Stimulated activated CD8-positive, alpha-beta memory T cell treated with anti-CD3 and anti-CD28 coated beads, Interleukin-4, amount 100 ng/mL, for 48 hours (primary cell): ENCODE measurements at regions not wholly inside any gene's neighbourhood (a gene's known extent, or its start where the extent isn't known, plus 50 kb on each side); places are given as distances from the start of the nearest gene placed in this dataset.
"Not testable (repeated sequence)": the region's sequence is repeated elsewhere in the genome, so short reads cannot be mapped to it uniquely, and the experiment has no call there.

Experiments used
- DNase-seq: peaks from one replicate; pipeline ENCODE4 v3.0.0-alpha.2; 2020

GRCh38 chr5:57642698-57643097 lies 160.1 kb upstream of the ACTBL2 start:
- DNase-seq: no peak

GRCh38 chr5:57642066-57642465 lies 159.5 kb upstream of the ACTBL2 start:
- DNase-seq: no peak

DNA sequence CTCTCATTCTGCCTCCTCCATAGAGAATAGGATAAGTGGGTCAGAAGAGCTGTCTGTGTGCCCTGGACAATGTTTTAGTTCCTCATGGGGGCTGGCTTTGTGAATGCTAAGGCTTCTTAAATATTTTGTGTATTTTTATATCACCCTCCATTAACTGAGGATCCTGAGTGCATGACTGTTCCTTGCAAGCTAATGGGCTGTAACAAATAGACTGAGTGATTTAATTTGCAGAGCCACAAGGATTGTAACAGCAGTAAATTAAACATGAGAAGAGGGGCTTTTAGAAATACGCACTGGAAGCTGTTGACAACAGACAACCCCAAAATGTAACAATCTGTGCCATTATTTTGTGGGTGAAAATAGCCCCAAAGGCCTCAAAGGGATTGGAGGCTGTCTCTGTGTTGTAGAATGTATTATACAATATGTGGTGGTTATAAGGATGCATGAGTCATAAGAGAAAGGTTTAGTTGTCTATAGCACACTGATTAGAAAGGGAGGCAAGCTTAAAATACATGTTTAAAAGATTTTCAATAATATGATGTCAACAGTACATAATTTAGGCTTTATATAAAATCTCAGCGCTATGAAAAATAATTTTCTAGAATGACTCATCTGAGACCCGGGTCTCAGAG lies 152.7 kb upstream of the ACTBL2 start:
- DNase-seq: no peak

DNA sequence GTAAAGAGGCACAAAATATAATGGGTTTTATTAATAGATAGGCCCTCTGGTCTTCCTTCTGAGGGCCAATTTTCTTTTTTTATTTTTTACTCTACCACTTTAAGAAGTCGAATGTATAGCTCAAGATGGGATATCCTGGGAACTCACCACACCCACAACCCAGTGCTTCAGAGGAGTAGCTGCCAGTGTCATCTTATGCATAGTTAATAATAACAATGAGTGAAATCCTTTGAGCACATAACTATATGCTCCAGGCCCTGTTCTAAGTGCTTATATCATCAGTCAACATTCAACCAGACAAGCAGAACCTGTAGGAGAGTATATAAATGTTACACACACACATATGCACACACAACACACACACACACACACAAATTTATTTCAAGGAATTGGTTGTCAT lies 150.3 kb upstream of the ACTBL2 start:
- no peak for DNase-seq

- not testable (repeated sequence) for DNase-seq
These were observed 148.5 kb upstream of the ACTBL2 start for GRCh38 chr5:57631139-57631538.

GRCh38 chr5:57627661-57628060 lies 145.1 kb upstream of the ACTBL2 start:
- DNase-seq: no peak

DNA sequence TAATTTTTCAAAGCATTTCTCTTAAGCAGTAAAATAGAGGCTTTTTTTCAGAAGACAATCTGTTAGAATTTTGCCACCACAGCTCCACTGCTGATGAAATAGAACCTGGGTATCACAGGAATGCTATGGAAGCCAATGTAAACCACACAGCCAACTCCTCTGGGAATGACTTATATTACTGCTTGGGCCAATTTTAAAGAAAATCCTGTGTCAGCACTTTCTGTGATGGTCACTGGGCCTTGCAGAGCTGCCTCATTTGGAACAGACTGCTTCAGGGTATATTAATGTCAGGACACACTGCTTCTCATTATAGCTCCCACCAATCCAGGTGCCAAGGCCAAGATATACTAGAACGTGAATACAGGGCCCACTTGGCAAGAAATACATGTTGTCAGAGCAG lies 144.1 kb upstream of the ACTBL2 start:
- DNase-seq: no peak

DNA sequence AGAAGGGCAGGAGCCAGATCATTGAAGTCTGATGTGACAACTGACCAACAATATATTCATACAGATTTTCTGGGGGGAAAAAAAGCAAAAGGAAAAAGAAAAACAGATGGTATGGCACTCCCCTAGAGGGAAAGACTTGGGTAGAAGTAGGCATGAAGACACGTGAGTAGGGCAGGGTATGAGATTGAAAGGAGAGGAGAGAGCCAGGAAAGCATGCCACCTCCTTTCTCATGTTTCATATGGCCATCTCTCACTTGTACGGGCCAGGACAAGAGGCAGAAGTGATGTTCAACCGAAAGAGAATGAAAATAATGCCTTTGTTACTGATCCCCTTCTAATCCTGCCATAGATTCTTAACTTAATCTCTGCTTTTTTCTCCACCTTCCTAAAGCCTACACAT lies 139.0 kb upstream of the ACTBL2 start:
- no peak for DNase-seq

GRCh38 chr5:57618767-57619381 lies 136.3 kb upstream of the ACTBL2 start:
- no peak for DNase-seq

DNA sequence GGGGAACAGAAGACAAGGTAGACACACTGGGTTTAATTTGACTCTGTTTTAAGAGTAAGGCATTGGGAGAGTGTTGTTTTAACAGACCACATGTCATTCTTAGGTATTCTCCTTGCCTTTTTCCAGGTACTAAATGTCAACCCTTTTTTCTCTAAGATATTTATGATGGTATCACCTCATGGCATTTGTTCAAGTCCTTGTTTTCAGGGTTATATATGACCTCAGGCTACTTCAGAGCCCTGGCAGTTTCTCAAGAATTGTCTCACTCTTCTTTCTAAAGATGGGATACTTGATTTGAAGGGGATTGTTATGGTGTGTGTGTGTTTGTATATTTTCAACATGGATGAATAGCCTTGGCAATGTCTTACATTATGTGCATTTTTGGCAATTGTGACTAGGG lies 131.1 kb upstream of the ACTBL2 start:
- DNase-seq: no peak

DNA sequence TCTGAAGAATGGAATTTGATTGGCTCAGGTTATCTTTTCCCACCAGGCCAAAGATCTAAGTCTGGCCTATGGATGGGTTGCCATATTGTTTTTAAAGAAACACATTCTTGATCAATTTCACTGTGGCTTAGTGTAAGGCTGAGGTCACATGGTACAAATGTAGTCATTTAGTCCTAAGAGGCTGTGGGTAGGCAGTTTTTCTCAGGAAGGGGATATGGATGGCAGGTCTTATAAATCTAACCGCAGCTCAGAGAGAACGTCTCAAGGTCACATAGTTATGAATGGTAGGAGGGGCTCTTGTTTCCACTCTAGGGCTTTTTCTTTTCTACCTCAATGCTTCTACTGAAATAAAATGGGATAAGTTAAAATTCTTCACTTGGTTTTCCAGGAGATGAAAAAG lies 128.6 kb upstream of the ACTBL2 start:
- DNase-seq: no peak

DNA sequence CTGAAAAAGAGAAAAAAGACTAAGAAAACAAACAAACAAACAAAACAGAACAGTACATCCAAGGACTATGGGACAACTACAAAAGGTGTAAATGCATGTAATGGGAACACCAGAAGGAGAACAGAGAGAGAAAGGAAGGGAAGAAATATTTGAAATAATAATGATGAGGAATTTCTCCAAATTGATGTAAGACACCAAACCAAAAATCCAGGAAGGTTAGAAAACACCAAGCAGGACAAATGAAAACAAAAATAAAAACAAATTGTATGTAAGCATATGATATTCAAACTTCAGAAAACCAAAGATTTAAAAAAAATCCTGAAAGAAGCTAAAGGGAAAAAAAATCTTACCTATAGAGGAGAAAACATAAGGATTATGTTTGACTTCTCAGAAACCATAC lies 125.9 kb upstream of the ACTBL2 start:
- DNase-seq: no peak

- no peak for DNase-seq
These were observed 119.4 kb upstream of the ACTBL2 start for GRCh38 chr5:57601996-57602395.

DNA sequence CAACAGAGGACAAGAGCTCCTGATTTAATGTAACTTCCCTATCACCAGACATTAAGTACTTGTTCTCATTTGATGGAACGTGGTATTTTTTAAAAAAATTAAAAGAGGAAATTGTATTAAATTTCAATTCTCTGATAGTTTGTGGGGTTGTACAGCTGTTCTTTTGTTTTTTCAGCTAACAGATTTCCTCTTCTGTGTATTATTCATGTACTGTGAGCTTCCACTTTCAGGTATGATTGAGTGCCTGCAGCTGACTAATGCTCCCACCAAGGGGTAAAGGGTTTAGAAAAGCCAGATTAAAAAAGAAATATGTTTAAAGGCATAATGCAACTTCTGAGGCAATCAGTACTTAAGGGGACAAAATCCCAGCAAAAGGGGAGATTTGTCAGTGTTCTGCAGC lies 117.7 kb upstream of the ACTBL2 start:
- no peak for DNase-seq

DNA sequence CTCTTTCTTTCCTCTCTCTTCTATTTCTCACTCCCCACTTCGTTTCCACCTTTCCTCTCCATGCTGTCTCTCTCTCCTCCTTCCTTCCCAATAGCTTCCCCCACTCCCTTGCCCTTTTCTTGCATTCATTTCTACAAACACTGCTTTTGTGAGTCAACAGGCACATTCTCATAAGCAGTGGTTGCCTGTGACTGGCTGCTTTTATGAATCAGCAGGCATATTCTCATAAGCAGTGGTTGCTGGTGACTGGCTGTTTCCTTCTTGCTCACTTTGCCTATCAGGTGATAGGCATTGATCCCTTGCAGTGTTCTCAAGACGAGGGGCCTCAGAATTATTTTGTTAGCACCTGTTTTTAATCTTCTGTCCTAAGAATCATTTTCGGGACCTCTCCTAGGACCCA lies 116.1 kb upstream of the ACTBL2 start:
- DNase-seq: no peak

DNA sequence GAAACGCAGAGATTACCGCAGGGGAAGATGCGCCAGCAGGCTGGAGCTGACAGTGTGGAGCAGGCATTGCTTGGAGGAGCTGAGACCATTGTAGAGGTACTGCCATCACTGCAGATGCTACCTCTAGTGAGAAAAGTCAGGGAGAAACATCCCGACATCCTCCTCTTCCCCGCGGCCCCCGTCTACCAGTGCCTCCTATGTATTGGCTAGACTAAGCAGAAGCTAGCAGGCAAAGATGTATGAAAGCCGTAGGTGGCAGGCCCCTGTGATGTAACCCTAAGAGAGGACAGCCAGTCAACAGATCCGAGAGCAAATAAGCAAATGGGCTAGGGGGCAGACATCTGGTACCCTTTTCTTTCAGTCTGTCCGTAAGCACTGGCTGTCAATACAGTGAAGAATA lies 115.5 kb upstream of the ACTBL2 start:
- DNase-seq: no peak

DNA sequence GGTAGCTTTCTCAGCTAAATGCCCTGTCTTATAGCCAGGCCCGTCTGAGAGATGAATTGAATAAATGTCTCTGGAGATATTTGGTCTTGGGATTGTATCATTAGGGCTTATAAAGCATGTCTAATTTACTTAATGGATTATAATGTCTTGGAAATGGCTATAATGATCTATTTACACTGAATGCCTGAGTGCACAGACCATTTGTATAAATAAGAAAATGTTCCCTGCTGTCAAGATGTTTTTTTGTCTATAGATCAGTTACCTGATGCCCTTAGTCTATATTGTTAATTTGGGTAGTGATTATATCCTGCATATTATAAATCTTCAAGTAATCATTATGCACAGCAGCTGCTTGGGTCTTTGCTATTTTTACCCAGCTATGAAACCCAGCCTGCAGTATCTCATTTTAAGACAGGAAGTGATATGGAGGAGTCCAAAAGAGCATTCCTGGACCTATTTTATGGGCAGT lies 112.9 kb upstream of the ACTBL2 start:
- no peak for DNase-seq

GRCh38 chr5:57594436-57594835 lies 111.8 kb upstream of the ACTBL2 start:
- DNase-seq: no peak

DNA sequence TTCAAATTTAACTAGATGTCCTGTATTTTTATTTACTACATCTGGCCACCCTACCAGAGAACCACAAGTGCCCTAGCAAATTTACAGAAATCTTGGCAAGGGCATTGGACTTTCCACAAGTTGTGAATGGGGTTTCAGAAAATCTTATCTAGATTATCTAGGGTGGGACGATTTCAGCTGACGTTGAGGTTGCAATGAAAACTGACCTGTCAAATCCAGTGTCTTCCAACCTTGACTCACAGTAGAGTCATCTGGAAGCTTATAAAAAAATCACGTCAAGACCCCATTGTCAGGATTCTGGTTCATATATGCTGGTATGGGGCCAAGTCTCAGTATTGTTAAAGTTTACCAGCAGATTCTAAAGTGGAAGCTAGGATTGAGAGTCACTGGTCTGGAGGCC lies 109.6 kb upstream of the ACTBL2 start:
- no peak for DNase-seq

DNA sequence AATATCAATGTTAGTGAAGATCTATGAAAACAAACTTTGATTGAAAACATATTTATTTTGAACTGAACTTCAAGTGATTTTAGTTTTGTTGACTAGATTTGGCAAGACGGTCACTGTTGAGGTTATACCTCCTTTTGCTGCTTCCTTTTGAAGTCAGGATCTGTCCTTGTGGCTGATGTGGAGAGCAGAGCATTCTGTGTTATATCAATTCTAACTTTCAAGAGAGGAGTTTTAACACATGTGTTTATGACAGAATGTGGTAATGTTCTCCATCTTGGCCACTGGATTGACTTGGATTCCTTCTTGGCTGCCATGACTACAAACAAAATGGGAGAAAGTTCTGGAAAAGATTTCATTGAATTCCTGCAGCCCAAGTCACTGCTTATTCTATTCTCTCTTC lies 104.0 kb upstream of the ACTBL2 start:
- DNase-seq: no peak

DNA sequence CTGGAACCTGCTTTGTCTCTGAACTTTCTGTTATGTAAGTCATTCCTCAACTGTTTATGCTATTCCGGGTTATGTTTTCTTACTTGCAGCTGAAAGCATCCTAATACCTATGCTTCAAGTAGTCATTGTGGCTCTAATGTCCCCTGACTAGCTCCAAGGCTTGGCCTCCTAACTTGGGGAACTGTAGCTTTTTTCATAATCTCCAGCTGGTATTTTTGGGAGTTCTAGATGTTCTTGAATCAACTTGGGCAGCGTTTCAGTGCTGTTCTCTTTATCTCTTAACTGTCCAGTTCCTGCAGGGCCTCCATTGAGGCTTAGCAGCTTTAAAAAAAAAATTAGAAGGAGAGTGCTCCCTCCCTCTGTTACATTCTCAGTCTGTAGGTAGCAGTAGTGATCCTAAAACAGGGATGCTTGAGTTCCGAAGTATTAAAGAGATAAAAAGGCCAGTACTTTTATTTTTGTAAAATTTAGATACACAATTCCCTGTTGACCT lies 100.0 kb upstream of the ACTBL2 start:
- no peak for DNase-seq

DNA sequence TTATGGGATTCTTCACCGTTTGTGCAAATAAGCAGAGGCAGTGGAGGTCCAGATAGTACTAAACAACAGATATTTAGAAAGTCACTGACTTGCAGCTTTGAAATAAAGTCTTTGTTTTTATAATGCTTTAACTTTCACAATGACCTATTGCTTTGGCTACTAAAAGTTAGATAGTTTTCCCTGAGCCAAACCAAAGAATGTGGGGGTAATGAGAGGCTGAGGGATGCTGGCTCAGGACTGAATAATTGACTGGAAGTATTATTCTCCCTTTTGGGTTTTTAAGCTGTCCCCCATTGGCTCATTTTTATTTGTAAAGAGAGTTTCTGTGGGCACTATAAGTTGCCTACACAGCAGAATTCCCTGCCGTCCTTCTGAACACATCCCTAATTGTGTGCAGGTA lies 99.2 kb upstream of the ACTBL2 start:
- no peak for DNase-seq

DNA sequence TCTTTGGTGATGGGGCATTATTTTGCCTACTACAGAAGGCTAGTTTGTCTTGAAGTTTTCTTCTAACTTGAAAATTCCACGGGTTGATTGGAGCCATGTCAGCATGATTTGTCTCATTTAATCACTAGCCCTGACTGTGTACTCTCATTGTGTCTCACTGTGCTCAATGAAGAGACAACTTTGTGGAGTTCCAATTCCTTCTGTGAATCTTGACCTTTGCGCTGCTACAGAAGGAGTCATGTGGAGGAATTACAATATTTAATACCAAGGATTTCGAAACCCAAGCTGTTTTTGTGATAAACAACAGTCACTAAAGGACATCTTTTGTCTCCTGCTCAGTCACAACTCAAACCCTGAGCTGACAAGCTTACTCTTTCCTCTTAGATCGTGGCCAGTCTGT lies 98.6 kb upstream of the ACTBL2 start:
- no peak for DNase-seq

GRCh38 chr5:57577432-57578175 lies 95.0 kb upstream of the ACTBL2 start:
- DNase-seq: no peak
